ENCODE measurements at regions not wholly inside any gene's neighbourhood (a gene's known extent, or its start where the extent isn't known, plus 50 kb on each side); places are given as distances from the start of the nearest gene placed in this dataset.

DNA sequence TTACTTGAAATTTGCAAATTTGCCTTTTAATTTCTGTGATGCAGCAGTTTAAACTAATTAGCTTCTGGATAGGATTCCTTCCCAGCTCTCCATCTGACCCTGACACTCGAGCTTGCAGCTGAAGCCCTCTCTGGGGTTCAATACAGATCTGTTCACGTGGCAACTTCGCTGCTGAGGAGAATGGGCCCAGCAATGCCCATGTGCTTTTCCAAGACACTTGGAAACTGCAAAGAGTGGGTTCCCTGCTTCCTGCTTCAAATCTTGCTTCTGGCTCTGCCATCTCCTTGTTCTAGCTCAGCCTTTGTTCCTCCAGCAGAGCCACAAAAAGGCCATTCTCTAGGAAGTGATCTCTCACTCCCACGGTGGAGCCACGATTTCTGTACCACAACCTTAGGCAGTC lies 50.0 kb upstream of the IRX6 start:
- H3K4me3 ChIP-seq (ENCODE audit: low read depth, low read length), result no peak overlapping the region
- TF ChIP-seq, protein P1, sequence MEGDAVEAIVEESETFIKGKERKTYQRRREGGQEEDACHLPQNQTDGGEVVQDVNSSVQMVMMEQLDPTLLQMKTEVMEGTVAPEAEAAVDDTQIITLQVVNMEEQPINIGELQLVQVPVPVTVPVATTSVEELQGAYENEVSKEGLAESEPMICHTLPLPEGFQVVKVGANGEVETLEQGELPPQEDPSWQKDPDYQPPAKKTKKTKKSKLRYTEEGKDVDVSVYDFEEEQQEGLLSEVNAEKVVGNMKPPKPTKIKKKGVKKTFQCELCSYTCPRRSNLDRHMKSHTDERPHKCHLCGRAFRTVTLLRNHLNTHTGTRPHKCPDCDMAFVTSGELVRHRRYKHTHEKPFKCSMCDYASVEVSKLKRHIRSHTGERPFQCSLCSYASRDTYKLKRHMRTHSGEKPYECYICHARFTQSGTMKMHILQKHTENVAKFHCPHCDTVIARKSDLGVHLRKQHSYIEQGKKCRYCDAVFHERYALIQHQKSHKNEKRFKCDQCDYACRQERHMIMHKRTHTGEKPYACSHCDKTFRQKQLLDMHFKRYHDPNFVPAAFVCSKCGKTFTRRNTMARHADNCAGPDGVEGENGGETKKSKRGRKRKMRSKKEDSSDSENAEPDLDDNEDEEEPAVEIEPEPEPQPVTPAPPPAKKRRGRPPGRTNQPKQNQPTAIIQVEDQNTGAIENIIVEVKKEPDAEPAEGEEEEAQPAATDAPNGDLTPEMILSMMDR (conservative IDR thresholded peaks at IDR 0.05; ENCODE audit: low read depth, low read length), result no peak
- DNase-seq (ENCODE audit: low read depth), result no peak
